ENCODE measurements at regions not wholly inside any gene's neighbourhood (a gene's known extent, or its start where the extent isn't known, plus 50 kb on each side); places are given as distances from the start of the nearest gene placed in this dataset.
A peak's percentile ranks its signal among the peaks of the same experiment; 100 is the strongest.
"Not testable (repeated sequence)": the region's sequence is repeated elsewhere in the genome, so short reads cannot be mapped to it uniquely, and the experiment has no call there.

DNA sequence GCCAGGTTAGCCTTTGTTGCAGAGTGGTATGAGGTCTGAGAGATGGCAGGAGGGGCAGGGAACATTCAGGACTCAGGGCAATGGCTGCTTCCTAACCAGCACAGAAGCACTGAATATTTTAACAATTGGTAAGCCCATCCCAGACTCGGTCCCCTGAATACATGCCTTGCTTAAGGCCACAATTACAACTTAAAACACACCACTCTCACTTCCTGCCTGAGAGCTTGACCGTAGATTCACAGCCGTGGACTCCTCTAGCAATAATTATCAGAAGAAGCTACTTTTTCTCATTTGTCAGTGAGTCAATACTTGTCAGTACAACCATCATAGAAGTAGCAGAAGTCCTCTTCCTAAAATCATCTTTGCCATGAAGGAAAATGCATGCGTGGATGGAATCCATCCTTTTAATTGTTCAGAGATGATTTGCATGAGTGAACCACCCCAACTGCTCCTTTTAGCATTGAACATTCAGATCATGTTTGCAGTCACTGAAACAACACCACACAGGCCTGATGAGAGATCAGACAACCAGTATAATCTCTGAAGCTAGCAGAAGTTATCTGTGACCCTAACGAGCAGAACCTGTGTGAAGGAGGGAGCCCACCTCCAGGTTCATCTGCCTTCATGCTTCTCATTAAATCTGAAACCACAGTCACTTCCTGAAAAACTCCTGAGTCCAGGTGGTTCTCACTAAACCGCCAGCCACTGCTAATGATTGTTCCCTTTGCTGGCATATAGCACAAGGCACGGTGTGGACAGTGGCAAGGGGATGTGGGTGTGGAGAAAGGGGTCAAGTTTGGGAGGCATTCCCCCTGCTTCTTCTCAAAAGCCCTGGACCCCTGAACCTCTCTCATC lies 333.9 kb upstream of the CNR1 start:
- no peak for DNase-seq (ENCODE audit: low read depth, low spot score)

DNA sequence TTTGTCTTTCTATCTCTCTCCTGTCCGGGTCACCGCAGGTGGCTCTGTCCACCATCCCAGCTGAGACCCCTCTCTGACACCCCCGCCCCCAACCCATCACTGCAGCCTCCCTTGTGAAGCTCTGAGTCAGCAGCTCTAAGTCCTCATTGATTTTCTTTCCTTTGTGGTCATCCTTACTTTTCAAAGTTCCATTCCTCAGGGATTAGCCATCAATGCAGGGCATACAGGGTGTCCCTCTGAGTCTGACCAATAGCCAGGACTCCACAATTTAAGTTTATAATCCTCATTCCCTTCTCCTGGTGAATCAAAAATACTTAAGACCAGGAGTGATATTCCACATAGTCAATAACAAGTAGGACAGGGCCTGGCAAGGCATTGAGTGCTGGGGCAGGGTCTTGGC lies 333.3 kb upstream of the CNR1 start:
- no peak for DNase-seq (ENCODE audit: low read depth, low spot score)

DNA sequence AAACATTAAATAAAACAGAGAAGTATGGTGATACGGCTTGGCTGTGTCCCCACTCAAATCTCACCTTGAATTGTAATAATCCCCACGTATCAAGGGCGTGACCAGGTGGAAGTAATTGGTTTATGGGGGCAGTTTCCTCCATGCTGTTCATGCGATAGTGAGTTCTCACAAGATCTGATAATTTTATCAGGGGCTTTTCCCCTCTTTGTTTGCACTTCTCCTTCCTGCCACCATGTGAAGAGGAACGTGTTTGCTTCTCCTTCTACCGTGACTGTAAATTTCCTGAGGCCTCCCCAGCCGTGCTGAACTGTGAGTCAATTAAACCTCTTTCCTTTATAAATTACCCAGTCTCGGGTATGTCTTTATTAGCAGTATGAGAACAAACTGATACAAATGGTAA lies 331.3 kb upstream of the CNR1 start:
- DNase-seq (ENCODE audit: low read depth, low spot score) = not testable (repeated sequence)

DNA sequence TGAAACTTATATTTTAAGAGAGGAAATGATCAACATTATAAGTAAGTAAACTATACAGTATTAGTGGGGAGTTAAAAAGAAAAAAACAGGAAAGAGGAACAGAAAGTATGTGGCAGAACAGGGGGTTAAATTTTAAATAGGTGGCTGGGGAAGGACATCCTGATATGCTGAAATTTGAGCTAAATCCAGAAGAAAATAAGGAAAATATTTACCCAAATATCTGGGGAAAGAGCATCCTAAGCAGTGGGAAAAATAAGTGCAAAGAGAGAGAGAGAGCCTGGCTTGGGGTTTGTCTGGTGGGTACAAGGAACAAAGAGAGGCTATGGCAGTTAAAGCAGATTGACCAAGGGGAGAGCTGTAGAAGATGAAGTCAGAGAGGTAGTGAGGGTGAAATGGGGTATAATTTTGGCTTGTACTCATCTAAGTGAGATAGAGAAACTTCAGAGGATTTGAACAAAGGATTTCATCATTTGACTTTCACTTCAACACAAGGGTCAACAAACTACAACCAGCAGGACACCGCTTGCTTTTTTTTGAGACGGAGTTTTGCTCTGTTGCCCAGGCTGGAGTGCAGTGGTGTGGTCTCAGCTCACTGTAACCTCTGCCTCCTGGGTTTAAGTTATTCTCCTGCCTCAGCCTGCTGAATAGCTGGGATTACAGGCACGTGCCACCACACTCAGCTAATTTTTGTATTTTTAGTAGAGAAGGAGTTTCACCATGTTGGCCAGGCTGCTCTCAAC lies 328.4 kb upstream of the CNR1 start:
- no peak for DNase-seq (ENCODE audit: low read depth, low spot score)

DNA sequence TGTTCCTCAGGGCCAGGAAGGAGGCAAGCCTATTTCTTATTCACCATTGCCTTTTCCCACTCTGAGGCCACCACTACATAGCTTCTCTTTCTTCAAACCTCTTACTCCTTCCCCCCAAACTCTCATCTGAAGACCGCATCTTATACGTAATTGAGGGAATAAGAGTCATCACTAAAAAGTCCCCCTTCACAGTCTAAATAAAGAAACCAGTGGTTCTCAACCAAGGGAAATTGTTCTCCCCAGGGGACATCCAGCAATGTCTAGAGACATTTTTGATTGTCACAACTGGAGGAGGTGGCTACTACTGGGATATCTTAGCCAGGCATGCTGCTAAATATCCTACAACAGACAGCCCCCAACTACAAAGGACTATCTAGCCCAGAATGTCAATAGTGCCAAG lies 327.6 kb upstream of the CNR1 start:
- DNase-seq (ENCODE audit: low read depth, low spot score) = no peak

DNA sequence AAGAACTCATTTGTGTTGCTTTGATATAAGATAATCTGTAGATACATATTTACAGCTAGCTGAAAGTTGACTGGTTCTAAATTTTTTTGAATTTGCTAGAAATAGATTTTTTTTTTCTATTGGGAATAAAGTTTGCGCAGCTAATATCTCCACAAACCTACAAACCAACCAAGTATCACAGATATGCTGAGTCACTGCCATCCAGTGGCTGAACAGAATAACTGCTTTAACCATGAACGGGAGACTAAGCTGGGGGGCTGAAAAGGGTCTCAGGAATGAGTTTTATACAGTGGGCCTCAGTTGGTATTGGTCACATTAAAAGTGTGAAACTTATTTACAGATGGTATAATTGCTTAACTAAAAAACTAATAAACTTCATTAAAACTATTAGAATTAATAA lies 326.7 kb upstream of the CNR1 start:
- DNase-seq (ENCODE audit: low read depth, low spot score) = no peak

DNA sequence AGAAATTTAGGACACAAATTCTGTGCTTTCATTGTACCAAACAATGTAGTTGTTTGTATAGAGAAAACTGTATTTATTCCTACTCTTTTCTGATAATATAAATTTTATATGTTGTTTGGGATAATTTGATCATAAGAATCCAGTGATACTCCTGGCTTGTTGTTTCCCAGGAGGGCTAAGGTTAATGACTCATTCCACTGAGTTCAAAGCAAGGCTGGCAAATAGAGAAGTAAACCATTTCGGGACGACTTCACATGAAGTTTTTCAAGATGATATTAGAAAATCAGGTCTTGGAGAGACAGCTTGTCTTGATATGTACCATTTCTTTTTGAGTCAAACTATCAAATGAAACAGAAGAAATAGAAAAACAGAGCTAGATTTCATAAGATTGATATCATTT lies 326.1 kb upstream of the CNR1 start:
- no peak for DNase-seq (ENCODE audit: low read depth, low spot score)

DNA sequence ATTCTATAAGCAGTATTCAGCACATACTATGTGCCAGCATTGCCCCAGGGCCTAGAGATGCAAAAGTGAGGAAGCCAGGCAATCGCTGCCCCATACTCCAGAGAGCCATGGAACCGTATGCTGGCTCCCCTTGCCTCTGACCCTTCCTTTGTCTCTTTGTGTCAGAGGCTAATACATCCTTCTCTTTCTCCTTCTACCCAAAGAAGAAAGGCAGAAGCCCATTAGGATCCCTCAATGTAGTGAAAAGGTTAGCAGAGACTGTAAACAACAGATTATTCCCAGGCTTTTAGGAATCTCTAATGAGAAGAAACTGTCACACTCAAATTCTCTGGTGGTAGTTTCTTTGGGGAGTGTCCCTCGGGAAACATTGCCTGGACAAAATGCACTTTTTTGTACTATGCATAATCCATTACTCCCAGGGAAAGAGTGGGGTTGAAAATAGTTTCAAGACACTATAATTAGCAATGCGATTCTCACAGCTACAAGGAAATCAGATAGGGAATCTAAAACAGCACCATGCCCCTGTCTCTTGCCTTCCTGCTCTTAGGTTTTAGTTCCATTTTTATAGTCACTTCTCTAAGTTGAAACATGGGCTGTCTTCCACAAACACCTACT lies 325.2 kb upstream of the CNR1 start:
- DNase-seq (ENCODE audit: low read depth, low spot score) = no peak

DNA sequence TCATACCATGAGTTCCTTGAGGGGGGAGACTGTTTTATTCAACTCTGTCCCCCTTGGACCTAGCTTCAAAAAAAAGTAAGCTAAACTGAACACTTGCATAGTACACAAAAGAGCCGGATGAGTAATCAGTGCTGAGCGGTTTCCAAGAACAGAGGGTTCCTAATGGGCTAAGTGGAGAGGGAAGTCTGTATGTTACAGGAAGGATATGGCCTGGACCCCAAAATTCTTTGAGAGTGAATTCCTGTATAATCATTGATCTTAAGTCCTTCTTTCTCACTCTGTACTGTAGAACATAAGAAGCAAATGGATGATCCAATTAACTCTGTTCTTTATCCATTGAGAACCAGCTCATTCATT lies 324.7 kb upstream of the CNR1 start:
- no peak for DNase-seq (ENCODE audit: low read depth, low spot score)

DNA sequence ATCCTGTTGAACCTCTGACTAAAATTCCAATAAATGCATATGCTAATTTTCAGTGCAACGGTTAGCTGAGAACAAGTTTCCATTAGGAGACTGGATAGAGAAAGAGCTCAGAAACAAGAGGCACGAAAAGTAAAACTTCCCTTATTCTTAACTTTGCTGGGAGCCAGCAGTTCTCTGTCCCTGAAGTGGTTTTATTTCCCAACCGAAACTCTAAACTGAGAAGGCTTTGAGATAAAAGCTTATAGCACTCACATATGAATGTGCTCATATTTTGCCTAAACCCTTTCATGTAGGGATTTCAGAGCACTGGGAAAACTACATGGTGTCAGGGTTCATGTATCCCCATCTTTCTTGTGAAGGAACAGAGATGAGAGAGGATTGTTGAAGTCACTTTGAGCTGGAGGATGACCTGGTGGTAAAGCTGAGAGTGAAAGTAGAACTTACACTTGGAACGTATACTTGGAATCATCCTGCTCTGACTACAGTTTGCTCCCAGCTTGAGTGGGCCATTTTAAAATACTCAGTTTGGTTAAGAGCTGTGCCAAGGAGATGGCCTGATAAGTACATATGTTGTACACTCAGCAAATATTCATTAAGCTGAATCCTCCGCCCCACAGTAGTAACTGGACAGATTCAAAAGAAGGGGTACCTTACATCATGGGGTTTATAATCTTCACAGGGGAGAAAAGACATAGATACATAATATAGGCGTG lies 324.2 kb upstream of the CNR1 start:
- DNase-seq (ENCODE audit: low read depth, low spot score) = no peak

DNA sequence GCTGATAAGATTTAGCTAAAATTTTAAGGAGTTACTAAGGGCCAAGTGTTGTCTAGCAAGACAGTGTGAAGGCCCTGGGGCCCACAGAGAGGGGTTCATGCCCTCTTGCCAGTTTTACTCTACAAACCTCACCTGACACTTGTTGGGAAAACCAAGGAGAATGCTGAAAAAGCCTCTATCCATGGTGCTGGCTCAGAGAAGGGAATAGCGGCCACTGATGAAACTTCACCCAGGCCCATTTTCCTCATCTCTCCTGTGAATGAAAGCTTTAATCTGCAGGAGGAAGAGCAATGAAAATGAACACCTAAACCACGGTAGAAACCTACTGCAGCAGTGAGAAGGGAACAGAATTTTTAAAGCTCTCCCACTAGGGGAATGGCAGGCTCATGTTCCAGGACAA lies 317.3 kb upstream of the CNR1 start:
- no peak for DNase-seq (ENCODE audit: low read depth, low spot score)

DNA sequence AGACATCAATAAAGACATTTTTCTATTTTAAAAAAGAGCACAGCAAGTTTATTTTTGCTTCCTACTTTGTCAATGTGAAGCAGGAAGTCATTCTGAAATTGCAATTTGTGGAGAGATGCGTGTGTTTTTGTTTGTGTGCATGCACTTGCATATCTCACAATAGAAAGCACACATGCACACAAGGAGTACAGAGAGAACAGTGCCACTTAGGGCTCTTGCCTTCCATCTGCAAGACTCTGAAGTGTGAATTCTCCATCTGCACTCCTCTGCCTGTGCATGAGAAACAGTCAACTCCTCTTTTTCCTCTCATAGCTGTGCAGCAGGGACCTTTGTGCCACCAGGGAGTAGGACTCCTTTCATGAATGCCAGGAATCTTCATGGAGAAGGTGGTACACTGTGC lies 316.3 kb upstream of the CNR1 start:
- DNase-seq (ENCODE audit: low read depth, low spot score) = no peak

DNA sequence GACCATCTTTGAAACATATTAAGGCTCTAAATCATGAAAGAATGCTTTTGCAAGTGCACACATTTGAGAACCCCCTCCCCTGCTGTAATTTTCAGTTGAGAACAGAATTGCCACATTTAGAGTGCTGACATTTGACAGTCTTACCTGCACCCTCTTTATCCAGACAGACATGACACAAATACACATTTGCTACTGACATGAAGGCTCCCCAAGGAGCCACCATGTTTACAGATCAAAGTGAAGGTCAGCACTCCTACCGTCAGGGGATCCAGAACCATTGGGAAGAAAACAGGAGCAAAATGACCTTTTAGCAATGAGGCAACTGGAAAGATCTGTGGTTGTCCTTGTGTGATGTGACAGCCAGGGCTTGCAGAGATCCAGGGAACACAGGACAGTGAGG lies 315.4 kb upstream of the CNR1 start:
- no peak for DNase-seq (ENCODE audit: low read depth, low spot score)

DNA sequence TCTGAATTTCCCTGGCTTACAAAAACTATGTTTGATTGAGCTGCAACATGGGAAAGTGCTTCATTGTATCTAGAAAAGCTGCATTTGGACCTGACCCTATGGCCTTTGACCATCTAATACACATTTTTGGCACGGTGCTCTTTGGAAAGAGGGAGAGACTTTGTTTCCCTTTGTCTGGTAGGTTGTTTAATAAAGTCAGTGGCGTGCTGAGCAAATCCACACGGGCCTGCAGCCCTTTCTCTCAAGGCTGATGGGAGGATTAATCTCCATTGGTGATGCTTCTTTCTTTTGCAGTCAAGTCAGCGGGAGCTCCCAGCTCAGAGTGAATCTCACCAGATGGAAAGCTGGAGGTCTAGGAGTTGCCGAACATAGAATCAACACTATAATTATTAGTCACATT lies 314.7 kb upstream of the CNR1 start:
- peak; percentile 48 for DNase-seq (ENCODE audit: low read depth, low spot score)

DNA sequence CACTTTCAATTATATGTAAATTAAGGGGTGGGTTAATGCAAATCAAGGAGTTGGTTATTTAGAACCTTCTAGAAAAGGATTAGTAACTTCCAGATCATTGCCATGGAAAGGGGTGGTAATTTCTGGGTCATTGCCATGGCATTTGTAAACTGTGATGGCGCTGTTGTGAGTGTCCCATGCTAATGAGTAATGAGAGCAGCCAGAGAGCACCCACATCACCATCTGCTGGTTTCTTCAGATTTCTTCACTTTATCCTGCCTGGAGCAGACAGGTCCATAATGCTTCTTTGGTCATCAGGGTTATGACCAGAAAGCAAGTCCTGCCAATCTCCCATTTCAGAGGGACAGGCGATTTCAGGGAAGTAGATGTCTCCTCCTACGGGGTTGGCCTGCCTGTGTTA lies 311.3 kb upstream of the CNR1 start:
- no peak for DNase-seq (ENCODE audit: low read depth, low spot score)

DNA sequence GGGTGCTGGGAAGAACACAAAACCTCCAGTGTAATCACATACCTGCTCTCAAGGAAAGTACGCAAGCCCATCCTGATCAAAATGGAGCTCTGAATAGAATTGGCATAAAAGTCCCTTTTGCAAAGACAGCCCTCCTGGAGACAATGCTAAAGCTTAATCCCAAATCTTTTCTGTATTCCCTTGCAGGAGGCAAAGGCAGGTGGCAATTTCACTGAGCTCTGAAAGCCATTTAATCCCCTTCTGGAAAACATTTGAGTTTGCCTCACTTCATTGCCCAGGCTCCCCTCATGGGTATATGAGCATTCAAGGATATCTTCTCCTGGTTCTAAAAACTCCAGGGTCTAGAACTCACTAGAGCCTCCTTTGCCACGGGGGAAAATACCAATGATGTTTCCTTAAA lies 310.2 kb upstream of the CNR1 start:
- no peak for DNase-seq (ENCODE audit: low read depth, low spot score)

DNA sequence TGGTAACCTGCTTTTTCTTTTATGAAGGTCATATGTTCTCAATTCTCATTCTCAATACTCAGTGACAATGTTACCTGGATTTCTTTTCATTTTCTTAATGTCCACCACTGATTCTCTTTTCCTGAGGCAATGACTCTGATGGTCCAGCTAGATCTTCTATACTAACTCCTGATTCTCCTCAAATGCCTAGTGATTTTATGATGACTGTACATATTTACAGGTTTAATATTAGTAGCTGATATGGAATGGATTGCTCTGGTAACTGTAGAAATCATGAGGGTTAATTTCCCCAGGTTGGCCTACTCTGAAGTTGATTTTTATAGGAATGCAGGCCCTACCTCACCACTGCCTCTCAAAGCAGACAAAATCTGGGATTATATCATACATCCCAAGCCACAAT lies 308.6 kb upstream of the CNR1 start:
- no peak for DNase-seq (ENCODE audit: low read depth, low spot score)

DNA sequence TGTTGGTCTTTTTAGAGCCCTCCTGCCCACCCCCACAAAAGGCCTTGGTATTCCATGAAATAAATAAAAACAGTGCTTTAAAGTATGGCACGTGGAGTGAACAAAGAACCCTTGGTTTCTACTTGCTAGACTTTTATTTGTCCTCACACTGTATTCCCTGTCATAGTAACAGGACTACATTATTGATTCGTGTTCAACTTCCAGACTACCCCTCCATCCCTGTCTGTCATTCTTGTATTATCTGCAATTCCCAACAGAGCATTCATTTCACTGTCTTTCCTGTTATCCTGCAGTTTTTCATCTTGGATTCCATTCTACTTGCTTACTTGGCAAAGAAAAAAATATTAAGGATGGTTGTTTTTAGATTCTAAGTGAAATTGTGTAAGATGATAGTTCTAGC lies 307.4 kb upstream of the CNR1 start:
- no peak for DNase-seq (ENCODE audit: low read depth, low spot score)

DNA sequence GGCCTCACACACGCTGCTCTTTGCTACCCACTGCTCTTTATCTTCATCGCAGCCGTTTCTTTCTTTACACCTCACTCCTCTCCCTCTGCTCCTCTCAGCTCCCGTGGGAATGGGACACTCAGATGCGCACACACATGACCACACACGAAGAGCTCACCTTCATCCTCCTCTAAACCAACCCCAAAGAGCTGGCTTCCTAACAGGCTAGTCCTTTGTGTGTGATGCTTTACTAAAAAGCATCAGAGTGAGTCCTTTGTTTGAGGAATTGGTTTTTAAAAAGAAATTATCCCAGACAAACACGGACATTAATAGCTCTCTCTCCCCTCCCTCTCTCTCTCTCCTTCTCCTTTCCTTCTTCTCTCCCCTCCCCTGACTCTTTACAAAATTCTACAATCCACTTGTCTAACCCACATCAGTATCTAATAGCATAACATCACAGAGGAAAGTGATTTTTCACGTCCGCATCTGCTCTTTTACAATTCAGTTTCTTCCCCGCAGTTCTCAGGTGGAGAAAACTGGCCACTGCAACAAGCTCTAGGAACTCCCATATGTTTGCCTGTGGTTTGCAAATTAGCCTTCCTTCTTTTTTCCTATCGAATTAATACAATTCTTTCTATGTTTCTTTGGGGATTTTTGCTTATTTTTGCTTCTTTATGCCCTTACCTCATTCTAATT lies 306.8 kb upstream of the CNR1 start:
- DNase-seq (ENCODE audit: low read depth, low spot score) = no peak

DNA sequence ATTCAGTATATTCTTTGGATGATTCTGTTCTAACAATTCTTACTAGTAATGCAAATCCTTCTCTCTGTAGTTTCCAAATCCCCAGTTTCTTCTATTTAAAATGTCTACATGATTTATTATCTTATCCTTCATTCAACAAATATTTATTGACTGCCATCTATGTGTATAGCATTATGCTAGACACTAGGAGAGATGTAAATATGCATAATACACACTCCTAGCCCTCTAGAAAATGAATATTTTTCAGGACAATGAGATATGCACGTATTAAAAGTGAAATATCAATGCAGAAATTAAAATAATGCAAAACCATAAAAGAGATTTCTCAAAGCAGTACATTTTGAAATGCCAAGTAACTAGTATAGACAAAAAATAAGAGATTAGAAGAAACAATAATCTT lies 293.5 kb upstream of the CNR1 start:
- no peak for DNase-seq (ENCODE audit: low read depth, low spot score)

DNA sequence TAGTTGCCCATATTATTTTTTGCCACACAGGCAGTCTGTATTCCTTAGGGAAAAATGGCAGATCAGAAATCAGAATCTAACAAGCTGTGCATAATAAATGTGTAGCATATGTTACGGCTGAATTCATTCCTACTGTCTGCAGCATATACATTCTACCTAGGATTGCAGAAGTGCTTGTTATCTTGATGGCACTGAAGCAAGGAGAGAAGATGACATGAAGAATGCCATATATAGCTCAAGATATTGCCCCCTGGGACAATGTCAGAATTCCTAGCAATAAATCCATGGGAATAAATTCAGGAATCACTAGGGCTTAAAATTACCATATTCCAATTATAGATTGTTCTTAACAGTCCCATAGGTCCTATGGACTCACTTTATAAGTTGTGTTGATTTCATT lies 293.0 kb upstream of the CNR1 start:
- no peak for DNase-seq (ENCODE audit: low read depth, low spot score)

DNA sequence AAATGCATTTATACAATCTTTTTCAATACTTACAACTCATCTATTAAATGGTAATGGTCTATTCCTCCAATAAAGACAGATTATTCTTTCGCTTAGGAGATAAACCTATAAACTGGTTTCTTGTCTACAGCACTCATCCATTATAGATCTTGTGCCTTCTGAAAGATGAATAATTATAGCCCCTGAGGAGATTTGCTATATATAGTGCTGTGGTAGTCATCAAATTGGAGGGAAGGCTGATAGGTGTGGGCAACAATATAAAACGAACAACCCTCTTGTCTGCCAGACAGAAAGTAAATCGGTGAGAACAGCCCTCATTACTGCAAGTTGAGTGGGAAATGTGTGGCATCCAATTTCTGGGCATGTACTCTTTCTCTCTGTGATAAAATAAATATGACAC lies 292.5 kb upstream of the CNR1 start:
- DNase-seq (ENCODE audit: low read depth, low spot score) = no peak
